Fibroblast of lung (primary cell): ENCODE measurements at regions not wholly inside any gene's neighbourhood (a gene's known extent, or its start where the extent isn't known, plus 50 kb on each side); places are given as distances from the start of the nearest gene placed in this dataset.

Experiments
- CTCF ChIP-seq, 2 donors: IDR thresholded peaks in 1 of 2; conservative IDR thresholded peaks in 1 of 2; 1 replicate in 1 of 2; 2 replicates in 1 of 2; pipeline ENCODE4 v1.5.1; 2011 to 2012; ENCODE audit warnings: low read length in 2 of 2, control low read depth in 1 of 2, inconsistent platforms in 1 of 2, low read depth in 1 of 2, mild to moderate bottlenecking in 1 of 2
- EZH2 ChIP-seq: IDR thresholded peaks from 2 replicates; pipeline ENCODE4 v1.5.1; 2012; ENCODE audit warnings: low read length, control low read depth, mild to moderate bottlenecking; ENCODE audit errors: missing control alignments

- no peak for TF ChIP-seq CTCF (conservative IDR thresholded peaks at IDR 0.05 in 1 of 2, IDR thresholded peaks at IDR 0.05 in 1 of 2; ENCODE audit: low read depth in 1 of 2, low read length in 2 of 2)
- TF ChIP-seq EZH2, result no peak
These were observed 56.9 kb upstream of the PTGS2 start for GRCh38 chr1:186736971-186737685.
